COR-L47 (cell line): ENCODE measurements at regions not wholly inside any gene's neighbourhood (a gene's known extent, or its start where the extent isn't known, plus 50 kb on each side); places are given as distances from the start of the nearest gene placed in this dataset.
A peak's percentile ranks its signal among the peaks of the same experiment; 100 is the strongest.

Source experiments
- DNase-seq: peaks from one replicate; lab custom pipeline; 2025; lab: John Stamatoyannopoulos, UW

DNA sequence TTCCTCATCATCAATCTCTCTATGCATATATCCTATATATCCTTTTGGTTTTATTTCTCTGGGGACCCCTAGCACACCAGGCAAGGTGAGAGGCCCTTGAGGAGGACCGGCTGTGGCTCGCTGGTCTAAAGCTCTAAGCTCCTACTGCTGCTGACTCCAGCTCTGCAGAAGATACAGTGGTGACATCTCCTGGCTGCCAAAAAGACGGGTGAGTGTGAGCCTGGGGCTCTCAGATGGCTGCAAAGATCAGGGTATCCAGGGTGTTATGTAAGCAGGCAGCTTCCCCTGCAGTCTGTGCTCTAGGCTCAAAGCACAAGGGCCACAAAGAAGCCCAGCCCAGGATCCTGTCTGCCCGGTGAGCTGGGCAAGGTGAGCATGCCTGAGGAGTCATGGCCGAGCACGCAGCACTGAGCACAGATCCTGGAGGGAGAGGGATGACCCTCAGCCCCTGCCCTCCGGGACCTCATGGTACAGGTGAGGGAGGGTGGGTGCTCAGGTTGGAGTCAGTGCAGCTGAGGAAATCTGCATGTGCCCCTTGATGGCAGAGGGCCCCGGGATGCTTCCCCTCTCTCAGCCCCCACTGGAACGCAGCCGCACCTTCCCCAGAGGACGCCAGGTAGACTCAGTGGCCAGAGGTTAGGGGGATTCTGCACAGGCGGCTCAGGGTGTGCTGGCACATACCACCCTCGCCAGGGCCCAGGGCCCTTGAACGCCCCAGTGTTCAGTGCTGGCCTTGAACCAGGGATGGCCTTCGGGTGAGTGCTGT is 95.4 kb upstream of the INSIG1 start:
- no peak for DNase-seq

DNA sequence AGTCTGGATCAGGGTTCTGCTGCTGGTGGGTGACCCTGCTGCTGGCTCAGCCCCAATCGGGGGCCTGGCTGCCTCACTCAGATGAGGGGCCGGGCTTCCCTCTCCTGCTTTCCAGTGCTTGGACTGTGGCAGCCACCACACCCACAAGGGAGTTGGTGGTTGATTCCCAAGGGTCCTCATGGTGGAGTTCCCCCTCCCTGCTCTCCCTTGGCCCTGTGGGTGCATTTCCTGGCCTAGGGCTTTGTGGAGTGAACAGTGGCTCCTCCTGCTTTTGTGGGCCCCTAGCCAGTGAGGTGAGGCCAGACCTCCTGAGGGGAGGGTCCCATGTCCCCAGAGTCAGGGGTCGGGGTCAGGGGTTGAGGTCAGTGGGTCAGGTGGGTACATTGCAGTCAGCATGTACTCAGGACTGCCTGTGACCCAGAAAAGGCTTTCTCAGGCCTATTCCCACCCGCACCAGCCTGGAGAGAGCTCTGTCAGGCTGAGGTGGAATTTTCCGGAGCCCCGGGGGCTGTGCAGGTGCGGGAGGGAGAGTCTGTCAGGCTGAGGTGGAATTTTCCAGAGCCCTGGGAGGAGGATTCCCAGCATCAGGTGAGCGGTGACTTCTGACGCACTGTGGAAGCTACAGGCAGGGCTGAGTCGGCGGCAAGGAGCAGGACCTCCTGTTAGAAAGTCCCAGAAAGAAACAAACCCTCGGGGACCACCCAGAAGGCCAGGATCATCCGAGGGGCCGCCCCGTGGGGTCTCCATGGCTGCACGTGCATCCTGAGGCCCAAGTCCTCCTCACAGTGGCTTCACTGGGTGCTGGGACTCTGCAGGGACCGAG is 94.4 kb upstream of the INSIG1 start:
- no peak for DNase-seq

DNA sequence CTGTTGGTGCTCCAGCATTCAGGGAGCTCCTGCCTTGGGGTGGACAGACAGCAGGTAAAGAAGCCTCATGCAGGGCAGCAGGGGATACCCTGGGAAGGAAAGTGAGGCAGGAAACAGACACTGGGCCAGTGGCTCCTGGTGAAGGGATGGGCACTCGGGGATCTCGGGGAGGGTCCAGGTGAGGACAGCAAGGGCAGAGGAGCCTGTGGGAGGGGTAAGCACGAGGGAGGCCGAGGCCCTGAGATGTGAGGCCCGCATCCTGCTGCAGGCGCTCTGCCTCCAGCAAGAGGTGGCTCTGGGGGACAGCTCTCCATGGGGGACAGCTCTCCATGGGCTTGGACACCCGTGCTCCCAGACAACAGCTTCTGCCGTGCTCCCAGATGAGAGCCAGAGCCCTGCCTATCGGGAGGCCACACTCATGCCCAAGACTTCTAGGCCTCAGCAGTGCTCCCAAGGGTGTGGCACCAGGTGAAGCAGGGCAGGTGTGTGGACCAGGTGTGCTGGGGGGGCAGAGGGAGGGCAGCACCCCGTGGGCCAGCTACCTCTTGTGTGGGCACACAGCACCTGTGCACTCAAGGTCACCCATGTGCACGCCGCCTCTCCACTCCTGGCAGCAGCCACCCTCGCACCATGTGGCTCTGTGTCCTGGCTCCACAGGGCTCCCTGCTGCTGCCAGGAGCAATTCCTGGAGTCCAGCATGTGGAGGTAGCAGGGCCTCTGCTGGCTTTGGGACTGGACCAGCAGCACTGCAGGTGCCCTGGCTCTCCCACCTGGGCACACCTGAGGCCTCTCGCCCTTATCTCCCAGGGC is 93.6 kb upstream of the INSIG1 start:
- no peak for DNase-seq

DNA sequence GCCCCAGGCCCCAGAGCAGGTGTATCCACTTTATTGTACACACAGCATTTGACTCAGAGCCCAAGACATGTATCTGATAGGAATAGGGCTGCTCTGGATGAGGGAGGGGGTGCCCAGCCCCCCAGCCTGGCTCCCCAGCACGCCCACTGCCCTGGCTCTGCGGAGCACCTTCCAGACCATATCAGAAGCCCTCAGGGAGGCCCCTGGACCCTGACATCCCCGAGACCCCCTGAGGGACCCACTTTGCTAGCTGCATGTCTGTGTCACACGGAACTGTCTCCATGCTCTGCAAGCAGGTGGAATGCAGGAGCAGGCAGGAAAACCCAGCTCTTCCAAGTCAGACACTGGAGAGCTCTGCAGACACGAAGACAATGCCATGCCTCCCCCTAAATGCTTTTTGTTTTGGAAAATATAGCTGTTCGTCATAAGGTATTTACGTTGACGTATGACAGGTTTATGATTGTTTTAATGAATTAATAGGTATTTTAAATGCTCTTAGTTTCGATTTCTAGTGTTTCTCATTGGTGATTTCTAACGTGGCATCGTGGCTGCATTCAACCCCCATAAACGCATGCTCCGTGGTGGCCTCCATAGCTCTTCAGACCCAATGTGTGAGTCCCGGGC is 92.8 kb upstream of the INSIG1 start:
- DNase-seq, result no peak

DNA sequence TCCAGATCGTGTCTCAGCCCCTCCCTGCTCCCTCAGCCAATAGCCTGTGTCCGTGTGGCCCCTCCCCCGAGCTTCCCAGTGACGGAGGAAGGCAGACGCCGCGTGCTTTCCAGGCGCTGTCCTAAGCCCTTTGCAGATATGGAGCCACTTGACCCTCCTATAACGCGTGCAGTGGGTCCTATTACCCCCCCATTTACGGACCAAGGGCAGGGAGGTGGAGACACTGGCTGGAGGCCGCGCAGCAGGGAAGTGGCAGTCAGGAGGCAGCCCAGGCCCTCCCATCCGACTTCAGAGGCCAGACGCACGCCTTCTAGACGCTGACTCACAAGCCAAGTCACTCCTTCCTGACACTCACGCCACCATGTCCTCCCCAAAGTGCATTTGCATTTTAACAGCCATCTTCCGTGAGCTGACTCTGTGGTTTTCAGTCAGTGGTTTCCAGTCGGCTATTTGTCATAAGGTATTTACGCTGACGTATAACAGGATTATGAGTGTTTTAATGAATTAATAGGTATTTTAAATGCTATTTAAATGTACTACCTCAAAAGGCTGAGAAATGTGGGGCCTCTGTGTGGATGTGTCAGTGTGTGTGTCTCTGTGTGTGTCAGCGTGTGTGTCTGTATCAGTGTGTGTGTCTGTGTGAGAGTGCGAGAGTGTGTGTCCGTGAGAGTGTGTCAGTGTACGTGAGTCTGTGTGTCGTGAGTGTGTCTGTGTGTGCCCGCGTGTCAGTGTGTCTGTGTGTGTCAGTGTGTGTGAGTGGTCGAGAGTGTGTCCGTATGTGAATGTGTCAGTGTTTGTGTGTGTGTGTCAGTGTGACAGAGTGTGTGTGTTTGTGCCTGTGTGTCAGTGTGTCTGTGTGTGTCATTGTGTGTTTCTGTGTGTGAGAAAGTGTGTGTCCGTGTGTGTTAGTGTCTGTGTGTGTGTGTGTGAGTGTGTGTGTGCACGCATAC is 92.0 kb upstream of the INSIG1 start:
- no peak for DNase-seq

DNA sequence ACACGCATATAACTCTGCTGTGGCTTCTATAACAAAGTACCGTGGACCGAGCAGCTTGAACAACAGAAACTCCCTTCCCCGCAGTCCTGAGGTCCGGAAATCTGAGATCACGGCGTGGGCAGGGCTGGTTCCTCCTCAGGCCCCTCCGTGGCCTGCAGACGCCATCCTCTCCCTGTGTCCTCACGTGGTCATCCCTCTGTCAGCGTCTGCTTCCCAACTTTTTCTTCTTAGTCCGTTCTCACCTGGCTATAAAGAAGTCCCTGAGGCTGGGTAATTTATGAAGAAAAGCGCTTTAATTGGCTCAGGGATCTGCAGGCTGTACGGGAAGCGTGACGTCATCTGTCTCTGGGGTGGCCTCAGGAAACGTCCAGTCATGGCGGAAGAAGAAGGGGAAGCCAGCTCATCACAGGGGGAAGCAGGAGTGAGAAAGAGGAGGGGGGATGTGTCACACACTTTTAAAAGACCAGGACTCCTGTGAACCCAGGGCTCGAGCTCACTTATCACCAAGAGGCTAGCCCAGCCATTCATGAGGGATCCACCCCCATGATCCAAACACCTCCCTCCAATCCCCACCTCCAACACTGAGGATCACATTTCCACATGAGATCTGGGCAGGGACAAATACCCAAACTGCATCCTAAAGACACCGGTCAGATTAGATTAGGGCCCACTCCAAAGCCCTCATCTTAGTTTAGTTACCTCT is 91.2 kb upstream of the INSIG1 start:
- DNase-seq, result no peak

DNA sequence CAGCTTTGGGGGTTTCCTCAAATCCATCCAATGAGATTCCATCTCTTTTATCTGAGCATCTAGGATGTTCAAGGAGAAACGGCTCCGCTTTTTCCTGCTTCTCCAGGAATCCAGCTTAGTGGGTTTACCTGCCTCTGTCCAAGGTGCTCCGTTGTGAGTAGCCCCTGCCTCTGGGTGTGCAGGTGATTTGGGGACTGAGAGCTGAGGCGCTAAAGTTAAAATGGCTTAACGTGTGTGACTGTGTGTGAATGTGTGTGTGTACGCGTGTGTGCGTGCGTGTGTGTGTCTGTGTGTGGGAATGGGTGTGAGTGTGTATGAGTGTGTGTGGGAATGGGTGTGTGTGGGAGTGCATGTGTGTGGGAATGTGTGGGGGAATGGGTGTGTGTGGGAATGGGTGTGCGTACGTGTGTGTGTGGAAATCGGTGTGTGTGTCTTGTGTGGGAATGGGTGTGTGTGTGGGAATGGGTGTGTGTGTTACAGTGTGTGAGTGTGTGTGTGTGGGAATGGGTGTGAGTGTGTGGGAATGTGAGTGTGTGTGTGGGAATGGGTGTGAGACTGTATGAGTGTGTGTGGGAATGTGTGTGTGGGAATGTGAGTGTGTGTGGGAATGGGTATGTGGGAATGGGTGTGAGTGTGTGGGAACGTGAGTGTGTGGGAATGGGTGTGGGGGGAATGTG is 90.2 kb upstream of the INSIG1 start:
- DNase-seq, result no peak

DNA sequence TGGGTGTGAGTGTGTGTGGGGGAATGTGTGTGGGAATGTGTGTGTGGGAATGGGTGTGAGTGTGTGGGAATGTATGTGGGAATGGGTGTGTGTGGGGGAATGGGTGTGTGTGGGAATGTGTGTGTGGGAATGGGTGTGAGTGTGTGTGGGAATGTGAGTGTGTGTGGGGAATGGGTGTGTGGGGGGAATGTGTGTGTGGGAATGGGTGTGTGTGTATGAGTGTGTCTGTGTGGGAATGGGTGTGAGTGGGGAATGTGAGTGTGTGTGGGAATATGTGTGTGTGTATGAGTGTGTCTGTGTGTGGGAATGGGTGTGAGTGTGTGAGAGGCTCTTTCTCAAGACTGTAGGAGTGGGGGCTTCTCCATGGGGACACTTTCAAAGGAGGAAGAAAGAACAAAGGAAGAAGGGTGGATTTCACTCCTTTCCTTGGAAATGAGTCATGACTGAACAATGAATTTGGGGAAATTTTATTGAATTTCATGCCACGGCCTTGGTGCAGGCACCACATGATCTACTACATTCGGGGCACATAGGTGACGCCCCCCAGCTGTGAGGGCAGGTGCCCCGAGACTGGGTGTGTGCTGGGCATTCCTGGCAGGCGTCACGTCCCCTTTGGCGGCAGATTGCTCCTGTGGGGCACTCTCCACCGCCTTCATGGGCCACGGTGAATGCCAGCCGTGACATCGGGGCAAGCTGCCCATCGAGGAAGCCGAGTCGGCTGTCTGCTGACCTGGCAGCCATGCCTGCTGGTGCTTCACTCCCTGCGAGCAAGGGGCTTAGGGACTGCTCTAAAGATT is 88.8 kb upstream of the INSIG1 start:
- DNase-seq, result no peak

DNA sequence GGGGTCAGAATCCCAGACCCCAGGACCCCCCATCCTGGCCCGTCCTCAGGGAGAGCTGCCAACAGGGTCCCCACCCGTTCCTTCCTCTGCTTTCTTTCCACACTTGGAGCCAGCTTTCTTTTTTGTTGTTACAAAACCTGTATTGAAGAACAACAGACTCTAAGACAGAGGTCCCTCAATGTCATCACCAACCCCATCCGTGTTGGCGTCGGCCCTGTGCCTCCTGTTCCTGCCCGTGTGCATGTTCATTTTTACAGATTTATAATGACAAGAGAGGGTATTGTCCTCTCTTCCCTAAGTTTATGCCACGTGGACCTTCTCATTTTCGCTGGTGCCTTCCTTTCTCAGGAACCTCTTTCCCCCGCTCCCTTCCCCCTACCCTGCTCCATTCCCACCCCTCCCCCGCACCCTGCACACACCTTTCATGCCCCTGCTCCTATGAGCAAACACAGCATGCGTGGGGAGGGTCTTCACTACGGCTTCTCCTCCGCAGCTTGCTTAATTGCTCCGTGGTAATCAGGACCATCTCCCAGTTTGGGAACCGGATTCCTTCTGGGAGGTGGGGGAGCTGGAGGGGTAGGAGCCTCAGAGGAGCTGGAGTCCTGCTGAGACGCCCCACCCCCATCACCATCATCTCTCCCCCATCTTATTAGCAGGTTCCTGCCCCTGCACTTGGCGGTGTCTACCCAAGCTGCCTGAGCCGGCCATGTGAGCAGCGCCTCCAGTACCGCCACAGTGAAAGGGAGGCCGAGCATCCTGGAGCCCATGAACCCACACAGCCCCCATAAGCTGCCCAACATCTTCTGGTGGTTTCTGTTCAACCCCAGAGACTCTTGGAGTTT is 88.0 kb upstream of the INSIG1 start:
- no peak for DNase-seq

DNA sequence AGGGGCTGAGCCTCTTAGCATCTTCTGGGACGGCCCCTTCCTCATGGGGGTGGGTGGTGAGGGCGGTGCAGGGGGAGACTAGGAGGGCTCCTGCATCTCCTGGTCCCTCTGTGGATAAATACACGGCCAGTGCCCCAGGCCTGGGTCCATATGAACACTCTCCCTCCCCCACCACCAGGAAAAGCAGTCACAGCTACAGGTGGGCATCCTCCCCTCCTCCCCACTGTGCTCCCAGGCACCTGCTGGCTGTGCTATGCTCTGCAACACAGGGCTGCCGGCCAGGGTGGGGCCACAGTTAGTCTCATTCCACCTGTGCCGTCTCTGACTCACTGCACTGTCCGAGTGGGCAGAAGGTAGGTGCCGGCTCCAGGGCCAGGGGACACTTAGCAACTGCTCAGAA is 87.3 kb upstream of the INSIG1 start:
- DNase-seq, result no peak

DNA sequence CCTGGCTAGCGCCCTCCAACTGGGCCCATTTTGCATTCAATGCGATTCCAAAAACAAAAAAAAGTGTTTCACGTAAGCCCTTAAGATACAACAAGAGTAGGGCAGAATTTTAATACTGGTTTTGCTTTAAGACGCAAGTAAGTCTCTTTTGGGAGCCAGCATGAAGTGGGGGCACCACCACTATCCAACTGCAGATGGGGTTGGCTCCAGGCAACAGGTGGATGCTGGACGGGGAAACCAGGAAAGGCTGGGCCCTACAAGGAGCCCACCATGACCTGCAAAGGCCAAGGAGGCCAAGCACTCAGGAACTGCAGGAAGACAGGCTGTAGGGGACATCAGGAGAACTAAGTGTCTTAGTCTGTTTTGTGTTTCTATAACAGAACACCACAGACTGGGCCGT is 86.5 kb upstream of the INSIG1 start:
- no peak for DNase-seq

DNA sequence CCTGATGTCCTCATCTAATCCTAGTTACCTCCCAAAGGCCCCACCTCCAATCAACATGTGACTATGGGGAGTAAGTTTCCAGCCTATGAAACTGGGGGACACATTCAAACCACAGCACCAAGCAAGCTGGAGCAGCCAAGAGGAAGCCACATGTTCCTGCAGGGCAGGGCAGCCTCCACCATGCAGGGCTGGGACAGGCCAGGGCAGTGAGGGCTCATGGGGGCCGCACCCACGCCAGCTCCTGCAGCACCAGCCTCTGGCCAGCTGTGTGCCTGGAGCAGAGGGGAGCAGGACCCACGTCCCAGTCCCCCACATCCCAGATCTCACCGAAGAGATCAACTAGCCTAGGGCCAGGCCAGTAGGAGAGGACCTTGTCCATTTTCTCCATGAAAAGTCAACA is 85.9 kb upstream of the INSIG1 start:
- DNase-seq, result no peak

DNA sequence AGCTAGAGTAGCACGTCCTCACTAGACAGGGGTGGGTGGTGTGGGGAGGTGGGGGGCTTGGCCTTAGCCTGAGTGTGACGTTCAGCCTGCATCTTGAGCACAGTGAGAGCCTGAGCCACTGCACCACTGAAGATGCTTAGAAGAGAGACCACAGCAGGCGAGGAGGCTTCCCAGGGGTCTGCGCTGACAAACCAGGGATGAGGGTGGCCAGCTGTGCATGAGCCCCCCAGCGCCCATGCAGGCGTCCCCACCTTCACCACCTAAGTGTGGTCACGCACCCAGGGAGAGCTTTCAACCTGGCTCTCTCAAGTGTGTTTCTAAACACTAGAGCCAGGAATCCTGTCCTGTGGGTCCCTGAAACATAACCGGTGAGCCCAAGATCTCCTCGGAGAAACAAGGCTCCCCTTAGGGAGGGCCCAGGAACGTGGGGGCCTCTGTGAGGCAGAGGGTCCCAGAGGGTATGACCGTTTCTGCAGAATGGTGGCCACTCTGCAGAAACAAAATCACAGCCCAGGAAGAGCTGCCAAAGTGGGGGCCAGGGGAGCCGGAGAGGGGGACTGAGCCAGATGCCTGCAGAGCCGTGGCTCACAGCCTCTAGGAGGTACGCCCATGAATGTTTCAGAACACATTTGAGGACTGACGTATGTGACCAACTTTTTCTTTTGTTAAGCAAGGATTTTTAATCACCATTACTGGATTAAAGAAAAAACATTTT is 85.2 kb upstream of the INSIG1 start:
- DNase-seq, result no peak

DNA sequence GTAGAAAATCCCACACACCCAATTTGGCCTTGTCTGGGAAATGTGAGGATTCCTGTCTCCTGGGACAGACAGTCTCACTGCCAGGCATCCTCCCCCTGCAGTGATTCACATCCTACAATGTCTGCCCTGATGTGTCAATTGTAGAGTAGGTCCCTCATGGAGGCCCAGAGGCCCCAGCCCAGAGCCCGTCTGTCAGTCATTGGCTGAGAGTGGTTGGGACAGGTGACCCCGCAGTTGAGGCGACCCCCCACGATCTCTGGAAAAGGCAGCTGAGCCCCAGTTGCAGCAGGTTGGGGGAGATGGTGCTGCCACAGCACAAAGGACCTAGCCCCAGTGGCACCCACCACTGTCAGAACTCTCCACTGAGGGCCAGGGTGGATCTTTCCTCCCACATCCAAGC is 84.3 kb upstream of the INSIG1 start:
- DNase-seq, result no peak

DNA sequence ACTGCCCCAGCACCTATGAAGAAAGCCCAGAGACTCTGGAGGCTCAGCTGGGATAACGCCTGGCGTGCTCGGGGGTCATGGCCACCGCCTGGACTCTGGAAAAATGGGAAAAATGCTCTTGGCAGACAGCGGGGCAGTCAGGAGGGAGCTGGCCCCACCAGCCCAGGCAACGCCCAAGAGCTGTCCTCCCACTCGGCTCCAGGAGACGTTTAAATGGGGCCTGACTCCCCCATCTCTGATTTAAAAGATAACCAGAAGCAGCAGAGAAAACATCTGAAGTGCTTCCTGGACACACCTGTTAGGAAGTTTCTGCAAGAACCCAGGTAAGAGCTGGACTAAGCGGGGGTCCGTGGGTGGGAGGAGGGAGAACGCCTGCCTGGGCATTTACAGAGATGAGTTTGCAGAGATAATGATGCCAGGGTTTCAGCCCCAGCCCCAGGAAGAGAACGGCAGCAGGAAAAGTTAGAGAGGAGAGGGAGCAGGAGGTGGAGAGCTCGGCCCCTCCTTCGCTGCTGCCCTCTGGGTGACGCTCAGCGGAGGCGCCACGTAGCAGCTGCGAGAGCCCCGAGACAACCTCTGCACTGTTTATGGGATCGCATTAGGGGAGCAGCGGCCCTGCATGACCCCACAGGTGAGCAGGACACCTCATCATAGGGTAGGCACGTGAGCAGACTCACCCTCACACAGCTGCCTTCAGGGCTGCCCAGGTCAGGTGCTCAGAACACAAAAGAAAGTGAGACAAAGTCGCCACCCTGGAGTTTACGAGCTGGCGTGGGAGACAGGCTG is 83.5 kb upstream of the INSIG1 start:
- peak; percentile 54 for DNase-seq

DNA sequence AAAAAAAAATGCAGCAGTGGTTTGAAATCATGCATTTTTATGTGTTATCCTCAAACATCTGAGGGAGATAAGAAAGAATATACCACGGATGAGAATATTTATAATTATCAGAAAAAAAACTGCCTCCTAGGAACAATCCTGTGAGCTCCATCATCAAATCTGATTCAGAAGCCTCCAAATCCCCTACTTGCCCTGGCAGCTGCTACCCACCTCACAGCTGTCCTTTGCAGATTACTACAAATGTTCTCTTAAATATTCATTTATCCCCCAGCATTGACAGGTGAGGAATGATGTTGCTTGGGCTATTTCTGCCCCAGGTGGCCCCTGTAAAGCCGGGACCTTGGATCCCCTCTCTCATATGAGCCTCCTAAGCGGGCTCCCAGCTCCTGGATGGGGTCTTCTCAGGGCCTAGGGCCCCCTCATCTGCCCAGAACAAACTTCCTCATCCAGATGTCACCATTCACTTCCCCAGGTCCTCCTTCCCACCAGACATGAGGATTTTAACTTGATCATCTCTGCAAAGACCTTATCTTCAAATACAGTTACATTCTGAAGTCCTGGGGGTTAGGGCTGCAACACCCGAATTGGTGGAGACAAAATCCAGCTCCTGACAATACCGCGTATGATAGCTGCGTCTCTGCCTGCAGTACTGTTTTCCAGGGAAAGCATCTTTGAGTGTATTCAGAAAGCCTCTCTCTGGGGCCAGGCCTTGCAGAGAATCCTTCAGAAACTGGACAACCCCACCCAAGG is 81.9 kb upstream of the INSIG1 start:
- DNase-seq, result no peak
